ENCODE measurements at regions not wholly inside any gene's neighbourhood (a gene's known extent, or its start where the extent isn't known, plus 50 kb on each side); places are given as distances from the start of the nearest gene placed in this dataset.

DNA sequence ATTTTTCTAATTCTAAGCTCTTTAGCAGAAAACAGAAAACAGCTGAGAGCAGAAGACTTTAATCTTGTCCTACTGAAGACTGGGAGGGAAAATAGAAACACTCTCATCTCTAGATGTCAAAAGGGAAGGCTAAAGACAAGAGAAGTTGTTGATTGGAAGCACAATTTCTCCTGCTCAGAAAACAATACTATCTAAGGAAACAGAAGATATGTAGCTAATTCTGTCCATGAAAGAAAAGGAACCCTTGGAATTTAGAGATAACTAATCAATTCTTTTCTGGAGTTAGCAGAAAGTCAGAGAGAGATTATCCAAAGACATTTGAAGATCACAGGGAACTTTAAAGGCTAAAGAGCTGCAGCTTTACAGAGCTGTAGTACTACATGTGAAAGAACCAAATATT, 126.2 kb downstream of the HSD17B3 start:
- no peaks in the 10 kb centered on the region for H3K4me1 ChIP-seq (ENCODE audit: control insufficient read depth, extremely low read depth, insufficient read depth, low read length)
- no peak overlapping the region for H3K4me3 ChIP-seq (replicated peaks in 1 of 3; ENCODE audit: insufficient read depth in 1 of 3, low read depth in 1 of 3, low read length in 3 of 3)
- dilution Hi-C loops (cut with MboI; ENCODE audit: extremely low pct_ligation_motif_present, low sequenced_read_pairs): no loop called here
- no peaks in the 10 kb centered on the region for H3K36me3 ChIP-seq (ENCODE audit: control insufficient read depth in 2 of 2, extremely low read depth in 1 of 2, insufficient read depth in 2 of 2, low read length in 2 of 2)
- no peak overlapping the region for H2AFZ ChIP-seq (ENCODE audit: low read depth, low read length)
- no TSS peak for BruUV-seq (replicated peaks)
- FAIRE-seq (no peak), DNase-seq (ENCODE audit: low read depth, low spot score) (no peak)
- H3K9ac ChIP-seq (replicated peaks; ENCODE audit: extremely low read depth, insufficient read depth, low read length): no peak overlapping the region
- no peak overlapping the region for H3K4me2 ChIP-seq (ENCODE audit: insufficient read depth, low read length)
- ChIA-PET CTCF (interaction anchor here (1.3 kb wide), 1 partner anchor 56 kb away, joined by 4 read pairs; no protein-coding TSS in a partner anchor), POLR2A (no interaction called here)
- H3K9me1 ChIP-seq (replicated peaks; ENCODE audit: control insufficient read depth, extremely low read depth, insufficient read depth, low read length): no peaks in the 10 kb centered on the region
- H4K20me1 ChIP-seq (replicated peaks; ENCODE audit: control insufficient read depth, extremely low read depth, insufficient read depth, low read length): no peaks in the 10 kb centered on the region
- intact Hi-C loops (cut with micrococcal nuclease): no loop called here
- H3K79me2 ChIP-seq (ENCODE audit: control insufficient read depth, insufficient read depth, low read length): no peaks in the 10 kb centered on the region
- H3K9me3 ChIP-seq (replicated peaks; ENCODE audit: control insufficient read depth, insufficient read depth, low read length): no peaks in the 10 kb centered on the region
- no peak overlapping the region for H3K27ac ChIP-seq (ENCODE audit: insufficient read depth, low read depth, low read length)
- peaks cover 6 to 16% of the 10 kb centered on the region in 2 experiments for H3K27me3 ChIP-seq (ENCODE audit: control insufficient read depth in 2 of 2, insufficient read depth in 2 of 2, low read length in 2 of 2)
- TF ChIP-seq POLR2A (IDR thresholded peaks at IDR 0.05; ENCODE audit: low read depth, low read length): no peak
- no peak for TF ChIP-seq GATA2 (IDR thresholded peaks at IDR 0.05; ENCODE audit: insufficient read depth, insufficient read length, low read depth, low read length)
- TF ChIP-seq JUN (IDR thresholded peaks at IDR 0.05; ENCODE audit: borderline replicate concordance, insufficient read depth, insufficient read length, low read depth): no peak
- TF ChIP-seq POLR2AphosphoS5 (IDR thresholded peaks at IDR 0.05; ENCODE audit: insufficient read depth, low read depth, low read length): no peak
- TF ChIP-seq MYC (IDR thresholded peaks at IDR 0.05; ENCODE audit: low read depth, low read length): no peak
- no peak for TF ChIP-seq FOS (IDR thresholded peaks at IDR 0.05; ENCODE audit: borderline replicate concordance, insufficient read depth, low read length)
- TF ChIP-seq, protein P1, sequence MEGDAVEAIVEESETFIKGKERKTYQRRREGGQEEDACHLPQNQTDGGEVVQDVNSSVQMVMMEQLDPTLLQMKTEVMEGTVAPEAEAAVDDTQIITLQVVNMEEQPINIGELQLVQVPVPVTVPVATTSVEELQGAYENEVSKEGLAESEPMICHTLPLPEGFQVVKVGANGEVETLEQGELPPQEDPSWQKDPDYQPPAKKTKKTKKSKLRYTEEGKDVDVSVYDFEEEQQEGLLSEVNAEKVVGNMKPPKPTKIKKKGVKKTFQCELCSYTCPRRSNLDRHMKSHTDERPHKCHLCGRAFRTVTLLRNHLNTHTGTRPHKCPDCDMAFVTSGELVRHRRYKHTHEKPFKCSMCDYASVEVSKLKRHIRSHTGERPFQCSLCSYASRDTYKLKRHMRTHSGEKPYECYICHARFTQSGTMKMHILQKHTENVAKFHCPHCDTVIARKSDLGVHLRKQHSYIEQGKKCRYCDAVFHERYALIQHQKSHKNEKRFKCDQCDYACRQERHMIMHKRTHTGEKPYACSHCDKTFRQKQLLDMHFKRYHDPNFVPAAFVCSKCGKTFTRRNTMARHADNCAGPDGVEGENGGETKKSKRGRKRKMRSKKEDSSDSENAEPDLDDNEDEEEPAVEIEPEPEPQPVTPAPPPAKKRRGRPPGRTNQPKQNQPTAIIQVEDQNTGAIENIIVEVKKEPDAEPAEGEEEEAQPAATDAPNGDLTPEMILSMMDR (IDR thresholded peaks at IDR 0.05; ENCODE audit: extremely low read depth in 1 of 2, insufficient read depth in 1 of 2, low read depth in 1 of 2, low read length in 2 of 2): no peak
- TF ChIP-seq, protein P2, sequence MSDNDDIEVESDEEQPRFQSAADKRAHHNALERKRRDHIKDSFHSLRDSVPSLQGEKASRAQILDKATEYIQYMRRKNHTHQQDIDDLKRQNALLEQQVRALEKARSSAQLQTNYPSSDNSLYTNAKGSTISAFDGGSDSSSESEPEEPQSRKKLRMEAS (IDR thresholded peaks at IDR 0.05; ENCODE audit: insufficient read depth, insufficient read length): no peak
- TF ChIP-seq EZH2 (IDR thresholded peaks at IDR 0.05; ENCODE audit: borderline replicate concordance, low read depth, low read length, severe bottlenecking): no peak

Measured in endothelial cell of umbilical vein (primary cell).